Activated B cell treated with CpG ODN at 0.5 μM for 24 hours (primary cell): ENCODE measurements at regions not wholly inside any gene's neighbourhood (a gene's known extent, or its start where the extent isn't known, plus 50 kb on each side); places are given as distances from the start of the nearest gene placed in this dataset.

Source experiments
- ATAC-seq: fragments of 200-7000 bp; cut with Tn5 transposase; one replicate; pipeline ENCODE4 v1.10.0; 2021; ENCODE audit warnings: low read depth, mild to moderate bottlenecking, moderate library complexity
- CTCF ChIA-PET: fragments of 350-600 bp; sonication (Branson Sonifier 250); formaldehyde crosslinking; loops from one replicate; lab custom pipeline; 2021; ENCODE audit warnings: antibody characterized with exemption; lab: Charles Lee
- POLR2A ChIA-PET: fragments of 350-600 bp; sonication (Branson Sonifier 250); formaldehyde crosslinking; loops from one replicate; lab custom pipeline; 2021; ENCODE audit warnings: antibody characterized with exemption; lab: Charles Lee
- DNase-seq: peaks from one replicate; pipeline ENCODE4 v3.0.0; 2022
- H3K27ac Mint-ChIP-seq: one replicate; pipeline ENCODE4 v1.8.0; 2020; ENCODE audit warnings: mixed read lengths
- H3K27me3 Mint-ChIP-seq: one replicate; pipeline ENCODE4 v1.8.0; 2021; ENCODE audit warnings: mixed read lengths
- H3K36me3 Mint-ChIP-seq: one replicate; pipeline ENCODE4 v1.8.0; 2021; ENCODE audit warnings: low read depth, mixed read lengths
- H3K4me1 Mint-ChIP-seq: one replicate; pipeline ENCODE4 v1.8.0; 2021; ENCODE audit warnings: mixed read lengths
- H3K4me3 Mint-ChIP-seq: one replicate; pipeline ENCODE4 v1.8.0; 2020; ENCODE audit warnings: mild to moderate bottlenecking, mixed read lengths
- H3K9me3 Mint-ChIP-seq: one replicate; pipeline ENCODE4 v1.8.0; 2020; ENCODE audit warnings: mixed read lengths
- intact Hi-C: fragments of 100-400 bp; cut with micrococcal nuclease; formaldehyde crosslinking; loops from one replicate; pipeline ENCODE4 v1.15.1; 2024
- TF ChIP-seq, protein P1 (sequence below): fragments of 200-600 bp; IDR thresholded peaks from one replicate; pipeline ENCODE4 v1.8.0; 2022; ENCODE audit warnings: antibody characterized with exemption, mild to moderate bottlenecking

DNA sequence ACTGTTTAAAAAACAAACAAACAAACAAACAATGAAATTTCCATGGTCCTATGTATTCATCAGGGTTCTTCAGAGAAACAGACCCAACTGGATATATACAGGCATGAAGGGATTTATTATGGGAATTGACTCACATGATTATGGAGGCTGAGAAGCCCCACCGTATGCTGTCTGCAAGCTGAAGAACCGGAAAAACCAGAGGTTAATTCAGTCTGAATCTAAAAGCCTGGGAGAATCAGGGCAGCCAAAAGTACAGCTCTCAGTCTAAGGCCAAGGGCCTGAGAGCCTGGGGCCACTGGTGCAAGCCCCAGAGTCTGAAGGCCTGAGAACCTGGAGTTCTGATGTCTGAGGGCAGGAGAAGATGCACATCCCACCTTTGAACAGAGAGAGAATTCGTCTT is 163.5 kb downstream of the MDFIC start:
- Mint-ChIP-seq H3K36me3 (no peaks in the 10 kb centered on the region), H3K4me3 (no peak overlapping the region), H3K27me3 (no peaks in the 10 kb centered on the region), H3K27ac (no peak overlapping the region), H3K4me1 (no peaks in the 10 kb centered on the region), H3K9me3 (no peaks in the 10 kb centered on the region)
- no peak for DNase-seq
- ATAC-seq, result no peak
- CTCF ChIA-PET, result no interaction called here
- intact Hi-C loops, result no loop called here
- POLR2A ChIA-PET, result no interaction called here
- TF ChIP-seq, protein P1, sequence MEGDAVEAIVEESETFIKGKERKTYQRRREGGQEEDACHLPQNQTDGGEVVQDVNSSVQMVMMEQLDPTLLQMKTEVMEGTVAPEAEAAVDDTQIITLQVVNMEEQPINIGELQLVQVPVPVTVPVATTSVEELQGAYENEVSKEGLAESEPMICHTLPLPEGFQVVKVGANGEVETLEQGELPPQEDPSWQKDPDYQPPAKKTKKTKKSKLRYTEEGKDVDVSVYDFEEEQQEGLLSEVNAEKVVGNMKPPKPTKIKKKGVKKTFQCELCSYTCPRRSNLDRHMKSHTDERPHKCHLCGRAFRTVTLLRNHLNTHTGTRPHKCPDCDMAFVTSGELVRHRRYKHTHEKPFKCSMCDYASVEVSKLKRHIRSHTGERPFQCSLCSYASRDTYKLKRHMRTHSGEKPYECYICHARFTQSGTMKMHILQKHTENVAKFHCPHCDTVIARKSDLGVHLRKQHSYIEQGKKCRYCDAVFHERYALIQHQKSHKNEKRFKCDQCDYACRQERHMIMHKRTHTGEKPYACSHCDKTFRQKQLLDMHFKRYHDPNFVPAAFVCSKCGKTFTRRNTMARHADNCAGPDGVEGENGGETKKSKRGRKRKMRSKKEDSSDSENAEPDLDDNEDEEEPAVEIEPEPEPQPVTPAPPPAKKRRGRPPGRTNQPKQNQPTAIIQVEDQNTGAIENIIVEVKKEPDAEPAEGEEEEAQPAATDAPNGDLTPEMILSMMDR, result no peak

DNA sequence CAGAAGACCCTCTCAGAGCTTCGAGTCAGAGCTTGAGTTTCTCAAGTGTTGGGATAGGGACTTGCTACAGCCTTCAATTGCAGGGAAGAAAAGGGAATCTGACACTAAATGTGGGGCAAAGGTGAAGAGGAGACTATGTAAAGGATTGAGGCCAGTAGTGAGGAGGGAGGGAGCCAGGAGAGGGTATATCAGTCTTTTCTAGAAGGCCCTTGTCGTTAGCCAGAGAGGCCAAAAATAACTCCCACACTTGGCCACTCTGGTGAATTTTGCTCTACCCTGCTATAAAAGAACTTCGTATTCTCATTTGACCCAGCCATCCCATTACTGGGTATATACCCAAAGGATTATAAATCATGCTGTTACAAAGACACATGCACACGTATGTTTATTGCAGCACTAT is 162.0 kb downstream of the MDFIC start:
- Mint-ChIP-seq H3K4me3 (no peak overlapping the region), H3K36me3 (no peaks in the 10 kb centered on the region), H3K4me1 (no peaks in the 10 kb centered on the region), H3K27me3 (no peaks in the 10 kb centered on the region), H3K27ac (no peak overlapping the region), H3K9me3 (no peaks in the 10 kb centered on the region)
- ChIA-PET POLR2A (no interaction called here), CTCF (no interaction called here)
- TF ChIP-seq, protein P1, result no peak
- intact Hi-C loops, result no loop called here
- ATAC-seq (no peak), DNase-seq (no peak)

DNA sequence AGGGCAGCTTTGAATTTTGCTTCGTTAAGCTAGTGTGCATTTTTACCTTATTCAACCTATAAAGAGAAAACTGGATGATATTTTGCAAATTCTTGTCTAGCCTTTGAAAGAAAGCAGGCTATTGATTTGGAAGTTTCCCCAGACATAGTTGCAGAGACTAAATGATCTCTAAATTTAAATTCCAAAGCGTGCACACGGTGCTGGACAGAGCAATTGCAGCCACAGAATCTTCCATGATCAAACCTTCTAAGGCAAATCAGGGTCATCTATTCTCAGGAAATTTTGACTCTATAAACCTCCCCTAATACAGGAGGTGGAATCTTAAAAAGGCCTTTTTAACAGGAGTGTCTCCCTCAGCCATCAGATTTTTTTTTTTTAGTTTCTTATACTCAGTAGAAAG is 159.9 kb downstream of the MDFIC start:
- ChIA-PET POLR2A (no interaction called here), CTCF (no interaction called here)
- Mint-ChIP-seq H3K4me1 (no peaks in the 10 kb centered on the region), H3K9me3 (no peaks in the 10 kb centered on the region), H3K27me3 (no peaks in the 10 kb centered on the region), H3K36me3 (no peaks in the 10 kb centered on the region), H3K4me3 (no peak overlapping the region), H3K27ac (no peak overlapping the region)
- DNase-seq (no peak), ATAC-seq (no peak)
- TF ChIP-seq, protein P1, result no peak
- intact Hi-C loops, result no loop called here

DNA sequence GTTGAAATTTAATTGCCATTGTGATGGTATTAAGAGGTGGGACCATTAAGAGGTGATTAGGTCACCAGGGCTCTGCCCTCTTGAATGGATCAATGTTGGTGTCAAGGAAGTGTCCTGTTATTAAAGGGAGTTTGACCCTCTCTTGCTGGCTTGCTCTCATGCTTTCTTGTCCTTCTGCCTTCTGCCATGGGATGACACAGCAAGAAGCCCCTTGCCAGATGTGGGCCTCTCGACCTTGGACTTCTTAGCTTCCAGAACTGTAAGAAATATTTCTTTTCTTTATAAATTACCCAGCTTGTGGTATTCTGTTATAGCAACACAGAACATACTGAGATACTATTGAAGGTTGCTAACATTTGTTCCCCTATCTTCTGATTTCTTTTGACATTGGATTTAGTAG is 157.0 kb downstream of the MDFIC start:
- H3K9me3 Mint-ChIP-seq, result no peaks in the 10 kb centered on the region
- H3K4me1 Mint-ChIP-seq, result no peaks in the 10 kb centered on the region
- TF ChIP-seq, protein P1, result no peak
- H3K27me3 Mint-ChIP-seq, result no peaks in the 10 kb centered on the region
- no peak for ATAC-seq
- H3K36me3 Mint-ChIP-seq, result no peaks in the 10 kb centered on the region
- ChIA-PET CTCF (no interaction called here), POLR2A (no interaction called here)
- intact Hi-C loops, result no loop called here
- H3K27ac Mint-ChIP-seq, result no peak overlapping the region
- DNase-seq, result no peak
- no peak overlapping the region for H3K4me3 Mint-ChIP-seq

DNA sequence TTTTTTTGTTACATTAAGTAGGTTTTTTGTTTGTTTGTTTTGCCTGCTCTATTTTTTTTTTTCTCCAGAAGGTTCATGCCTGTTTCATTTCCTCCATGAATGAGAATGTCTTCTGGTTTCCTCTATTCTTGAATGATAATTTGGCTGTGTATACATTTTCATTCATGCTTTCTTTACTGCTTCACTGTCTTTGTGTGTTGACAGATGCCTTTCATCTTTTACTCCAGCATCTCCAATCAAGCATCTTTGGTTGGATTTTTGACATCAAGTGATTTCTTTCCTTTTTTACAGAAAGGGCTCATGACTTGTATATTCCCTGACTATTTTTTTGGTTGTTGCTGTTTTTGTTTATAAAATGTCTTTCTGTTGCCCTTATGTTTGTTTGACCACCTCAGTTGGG is 156.5 kb downstream of the MDFIC start:
- ATAC-seq (no peak), DNase-seq (no peak)
- Mint-ChIP-seq H3K36me3 (no peaks in the 10 kb centered on the region), H3K9me3 (no peaks in the 10 kb centered on the region), H3K27ac (no peak overlapping the region), H3K4me3 (no peak overlapping the region), H3K27me3 (no peaks in the 10 kb centered on the region), H3K4me1 (no peaks in the 10 kb centered on the region)
- POLR2A ChIA-PET, result no interaction called here
- CTCF ChIA-PET, result no interaction called here
- TF ChIP-seq, protein P1, result no peak
- intact Hi-C loops, result no loop called here
